D721Med (cell line): ENCODE measurements at regions not wholly inside any gene's neighbourhood (a gene's known extent, or its start where the extent isn't known, plus 50 kb on each side); places are given as distances from the start of the nearest gene placed in this dataset.

Experiments used
- DNase-seq: peaks from one replicate; pipeline ENCODE4 v3.0.0; 2011; ENCODE audit warnings: low spot score; ENCODE audit not compliant: insufficient read length
- FAIRE-seq: peaks from 2 replicates; lab custom pipeline; 2011; peaks lifted over from hg19 to GRCh38; lab: Jason Lieb, UNC
- CTCF ChIP-seq: IDR thresholded peaks from 2 replicates; pipeline ENCODE4 v1.5.1; 2012; ENCODE audit warnings: mild to moderate bottlenecking, control low read depth; ENCODE audit not compliant: insufficient read depth; ENCODE audit errors: missing control alignments

- DNase-seq (no peak), FAIRE-seq (no peak)
- no peak for TF ChIP-seq CTCF
These were observed 68.7 kb upstream of the CMC1 start for GRCh38 chr3:28172748-28173147.

GRCh38 chr3:28173836-28174235 lies 67.6 kb upstream of the CMC1 start:
- TF ChIP-seq CTCF: no peak
- no peak for DNase-seq
- no peak for FAIRE-seq

GRCh38 chr3:28186748-28187147 lies 54.7 kb upstream of the CMC1 start:
- TF ChIP-seq CTCF: no peak
- DNase-seq (no peak), FAIRE-seq (no peak)

- DNase-seq (no peak), FAIRE-seq (no peak)
- TF ChIP-seq CTCF: no peak
These were observed 52.7 kb upstream of the CMC1 start for GRCh38 chr3:28188686-28189085.

GRCh38 chr3:28191363-28191762 lies 50.1 kb upstream of the CMC1 start:
- no peak for TF ChIP-seq CTCF
- FAIRE-seq: no peak
- no peak for DNase-seq
